Hepatic stellate cell (primary cell): ENCODE measurements at regions not wholly inside any gene's neighbourhood (a gene's known extent, or its start where the extent isn't known, plus 50 kb on each side); places are given as distances from the start of the nearest gene placed in this dataset.

ENCODE experiments used
- DNase-seq: peaks from one replicate; pipeline ENCODE4 v3.0.0; 2011; ENCODE audit warnings: low spot score

GRCh38 chr20:19929012-19929360 is 88.2 kb upstream of the NAA20 start:
- DNase-seq, result no peak

- no peak for DNase-seq
These were observed 87.5 kb upstream of the NAA20 start for GRCh38 chr20:19929481-19930145.

- no peak for DNase-seq
These were observed 86.7 kb upstream of the NAA20 start for GRCh38 chr20:19930426-19930825.

GRCh38 chr20:19932170-19932667 is 84.9 kb upstream of the NAA20 start:
- DNase-seq, result peak; percentile 79

GRCh38 chr20:19934792-19935491 is 82.2 kb upstream of the NAA20 start:
- DNase-seq, result no peak

- DNase-seq, result no peak
These were observed 81.3 kb upstream of the NAA20 start for GRCh38 chr20:19935842-19936241.

GRCh38 chr20:19936466-19937200 is 80.5 kb upstream of the NAA20 start:
- no peak for DNase-seq

GRCh38 chr20:19937218-19937617 is 79.9 kb upstream of the NAA20 start:
- DNase-seq, result no peak

- DNase-seq, result no peak
These were observed 79.3 kb upstream of the NAA20 start for GRCh38 chr20:19937651-19938420.

GRCh38 chr20:19938421-19939090 is 78.6 kb upstream of the NAA20 start:
- DNase-seq, result no peak

- DNase-seq, result peak; percentile 35
These were observed 76.1 kb upstream of the NAA20 start for GRCh38 chr20:19940988-19941460.

GRCh38 chr20:19942611-19943010 is 74.6 kb upstream of the NAA20 start:
- DNase-seq, result no peak

- no peak for DNase-seq
These were observed 74.1 kb upstream of the NAA20 start for GRCh38 chr20:19943061-19943521.

- DNase-seq, result peak; percentile 59
These were observed 72.2 kb upstream of the NAA20 start for GRCh38 chr20:19944772-19945459.

GRCh38 chr20:19945732-19946670 is 71.2 kb upstream of the NAA20 start:
- no peak for DNase-seq

- DNase-seq, result peak; percentile 74
These were observed 69.4 kb upstream of the NAA20 start for GRCh38 chr20:19947611-19948264.

GRCh38 chr20:19949195-19949867 is 67.8 kb upstream of the NAA20 start:
- DNase-seq, result no peak

GRCh38 chr20:19950042-19950441 is 67.1 kb upstream of the NAA20 start:
- DNase-seq, result no peak

- DNase-seq, result no peak
These were observed 64.8 kb upstream of the NAA20 start for GRCh38 chr20:19952392-19952791.
